Globus pallidus (tissue), 1 donor: ENCODE measurements at regions not wholly inside any gene's neighbourhood (a gene's known extent, or its start where the extent isn't known, plus 50 kb on each side); places are given as distances from the start of the nearest gene placed in this dataset.
"Not testable (repeated sequence)": the region's sequence is repeated elsewhere in the genome, so short reads cannot be mapped to it uniquely, and the experiment has no call there.

Experiments
- DNase-seq: peaks from one replicate; pipeline ENCODE4 v3.0.0-alpha.2; 2015; ENCODE audit warnings: low spot score

DNA sequence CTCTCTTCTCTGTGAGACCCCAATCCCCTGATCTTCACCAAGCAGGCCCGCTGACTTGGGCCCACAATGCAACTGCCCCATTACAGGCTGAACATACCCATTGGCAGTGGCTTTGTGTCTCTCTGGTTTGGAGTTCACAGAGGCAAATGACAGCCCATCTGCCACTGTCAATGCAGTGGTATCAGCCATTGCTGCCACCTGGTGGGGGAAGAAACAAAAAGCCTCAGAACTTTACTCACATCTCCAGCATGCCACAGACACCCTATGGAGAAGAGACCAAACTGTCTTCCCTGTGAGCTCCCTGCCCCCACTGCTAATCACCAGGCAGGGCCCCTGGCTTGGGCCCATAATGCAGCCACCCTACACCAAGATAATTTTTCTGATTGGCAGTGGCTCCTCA is 729.3 kb upstream of the ACTRT1 start:
- DNase-seq, result no peak

GRCh38 chrX:128780934-128781333 is 728.7 kb upstream of the ACTRT1 start:
- no peak for DNase-seq

GRCh38 chrX:128769495-128769894 is 717.3 kb upstream of the ACTRT1 start:
- no peak for DNase-seq

DNA sequence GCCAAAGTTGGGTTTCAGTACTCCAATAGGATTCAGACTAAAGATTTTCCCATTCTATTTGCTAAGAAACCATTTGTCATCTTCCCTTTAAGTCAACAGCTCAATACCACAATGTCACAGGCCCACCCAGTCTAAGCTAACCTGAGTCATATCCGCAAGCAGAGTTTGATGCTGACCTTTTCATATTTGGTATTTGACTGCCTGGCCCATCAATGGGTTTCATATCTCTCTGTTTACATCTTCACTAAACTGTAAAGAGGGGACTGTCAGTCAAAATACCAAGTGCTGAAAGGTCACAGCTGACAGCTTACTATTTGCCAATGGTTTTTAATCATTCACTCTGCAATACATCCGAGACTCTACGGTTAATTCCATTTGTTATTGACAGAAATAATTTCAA is 707.5 kb upstream of the ACTRT1 start:
- no peak for DNase-seq

- DNase-seq, result no peak
These were observed 707.0 kb upstream of the ACTRT1 start for GRCh38 chrX:128759177-128759576.

- no peak for DNase-seq
These were observed 701.9 kb upstream of the ACTRT1 start for GRCh38 chrX:128754130-128754529.

DNA sequence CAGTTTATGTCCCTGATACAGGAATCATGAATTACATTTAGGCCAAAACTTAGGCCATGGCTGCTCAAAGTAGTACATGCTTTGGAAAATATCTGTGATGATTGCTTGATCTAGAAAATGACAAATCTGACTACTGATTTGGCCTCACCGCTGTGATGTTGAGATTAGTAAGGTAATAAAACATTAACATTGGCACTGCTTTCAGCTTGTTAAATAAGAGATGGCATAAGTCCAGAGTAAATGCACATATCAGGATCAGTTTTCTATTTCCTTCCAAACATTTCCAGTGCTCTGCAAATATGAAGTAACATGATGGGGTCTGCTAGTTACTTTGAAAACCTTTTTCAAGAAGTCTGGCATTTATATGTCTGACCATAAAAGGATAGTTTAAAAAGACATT is 687.3 kb upstream of the ACTRT1 start:
- DNase-seq, result no peak

DNA sequence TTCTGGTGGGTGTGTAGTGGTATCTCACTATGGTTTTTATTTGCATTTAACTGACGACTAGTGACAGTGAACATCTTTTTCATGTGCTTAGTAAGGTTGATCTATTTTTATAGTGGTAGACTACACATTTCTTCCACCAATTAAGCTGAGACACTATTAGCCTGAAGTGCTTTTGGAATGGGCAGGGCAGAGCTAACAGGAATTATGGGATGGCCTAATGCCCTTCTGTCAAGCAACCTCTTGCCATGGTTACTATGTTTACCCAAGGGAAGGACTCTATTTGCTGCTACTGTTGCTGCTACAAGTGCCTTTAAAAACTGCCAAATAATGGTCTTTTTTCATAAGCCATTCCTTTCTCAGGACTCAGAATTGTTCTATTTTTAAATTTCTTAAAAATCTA is 676.7 kb upstream of the ACTRT1 start:
- no peak for DNase-seq

DNA sequence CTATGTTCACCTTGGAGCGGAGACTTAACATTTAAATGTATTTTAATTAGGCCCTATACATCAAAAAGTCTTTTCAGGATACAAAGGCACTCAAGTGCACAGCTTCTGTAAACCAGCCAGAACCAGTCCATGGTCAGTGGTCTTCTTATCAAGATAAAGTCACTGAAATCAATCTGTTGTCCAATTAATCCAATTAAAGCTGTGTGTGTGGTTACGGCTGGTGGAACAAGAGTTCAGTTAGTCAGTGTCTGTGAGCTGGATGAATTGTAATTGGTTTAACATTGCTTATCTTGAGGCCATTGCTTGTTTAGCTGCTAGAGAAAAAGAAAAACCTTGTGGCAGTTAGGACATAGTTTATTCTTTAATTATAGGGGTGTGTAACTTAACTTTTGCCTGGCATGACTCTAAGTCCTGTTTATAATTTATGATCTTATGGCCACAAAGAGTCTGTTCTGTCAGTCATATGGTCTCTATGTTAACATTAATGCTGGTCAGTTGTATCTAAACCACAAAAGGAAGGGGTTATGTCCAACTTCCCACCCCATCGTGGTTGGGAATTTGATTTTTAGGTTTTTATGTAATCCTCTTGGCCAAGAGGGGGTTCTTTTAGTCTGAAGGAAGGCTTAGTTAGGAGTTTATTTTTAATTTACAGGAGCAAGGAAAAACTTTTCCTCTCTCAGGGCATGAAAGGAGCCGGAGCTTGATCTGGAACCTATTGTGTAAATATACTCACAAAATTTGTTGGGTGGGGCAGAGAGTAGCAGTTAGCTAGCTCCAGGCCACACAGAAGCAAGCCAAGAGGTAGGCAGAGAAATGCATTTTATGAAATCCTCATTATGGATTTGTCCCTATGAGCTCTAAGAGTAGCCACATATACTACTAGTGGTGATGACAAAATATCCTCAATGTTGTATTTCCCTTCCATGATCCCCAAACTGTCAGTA is 665.7 kb upstream of the ACTRT1 start:
- DNase-seq, result no peak

- DNase-seq, result no peak
These were observed 662.2 kb upstream of the ACTRT1 start for GRCh38 chrX:128714425-128714824.

DNA sequence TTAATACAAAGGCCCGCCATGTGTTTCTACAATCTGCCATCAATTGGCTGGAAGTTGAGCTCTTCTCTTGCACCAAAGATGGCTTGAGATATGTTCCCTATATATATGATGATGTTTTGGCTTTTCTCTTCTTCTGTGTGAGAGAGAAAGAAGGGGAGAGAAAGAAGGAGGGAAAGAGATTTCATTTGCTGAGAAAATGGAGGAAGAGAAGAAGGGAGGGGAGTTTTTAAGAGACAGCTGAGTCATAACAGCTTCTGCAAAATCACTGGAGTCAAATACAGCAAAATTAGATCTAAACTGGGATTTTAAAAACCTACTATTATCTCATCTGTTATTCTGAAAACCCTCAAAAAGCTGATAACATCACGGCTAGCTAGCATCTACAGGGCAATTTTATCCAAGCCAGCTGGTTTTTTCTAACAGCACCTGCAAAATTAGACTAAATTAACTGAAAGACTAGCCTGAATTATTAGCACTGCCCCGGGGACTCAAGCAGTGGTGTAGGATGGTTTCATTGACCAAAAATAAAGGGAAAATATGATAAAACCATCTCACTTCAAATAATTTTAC is 647.6 kb upstream of the ACTRT1 start:
- DNase-seq, result no peak

GRCh38 chrX:128698573-128699181 is 646.5 kb upstream of the ACTRT1 start:
- no peak for DNase-seq

- DNase-seq, result no peak
These were observed 639.7 kb upstream of the ACTRT1 start for GRCh38 chrX:128691872-128692271.

DNA sequence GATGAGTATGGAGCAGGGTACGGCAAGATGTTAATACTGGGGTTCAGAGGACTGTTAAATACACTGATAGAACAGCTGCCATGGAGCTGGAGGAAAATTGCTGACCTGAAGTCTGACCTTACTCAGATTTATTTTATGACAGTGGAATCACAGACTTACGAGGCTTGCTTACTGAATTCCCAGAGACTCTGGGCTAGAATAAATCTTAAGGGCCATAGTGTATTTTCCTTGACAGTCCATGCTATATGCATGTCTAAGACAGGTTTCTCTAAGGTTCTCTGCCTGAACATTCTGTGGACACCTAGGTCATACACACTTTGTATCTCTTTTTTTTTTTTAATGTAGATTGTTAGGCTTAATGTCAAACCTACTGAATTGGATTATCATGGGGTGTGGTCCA is 633.2 kb upstream of the ACTRT1 start:
- DNase-seq, result no peak

- DNase-seq, result no peak
These were observed 624.4 kb upstream of the ACTRT1 start for GRCh38 chrX:128676651-128677050.

DNA sequence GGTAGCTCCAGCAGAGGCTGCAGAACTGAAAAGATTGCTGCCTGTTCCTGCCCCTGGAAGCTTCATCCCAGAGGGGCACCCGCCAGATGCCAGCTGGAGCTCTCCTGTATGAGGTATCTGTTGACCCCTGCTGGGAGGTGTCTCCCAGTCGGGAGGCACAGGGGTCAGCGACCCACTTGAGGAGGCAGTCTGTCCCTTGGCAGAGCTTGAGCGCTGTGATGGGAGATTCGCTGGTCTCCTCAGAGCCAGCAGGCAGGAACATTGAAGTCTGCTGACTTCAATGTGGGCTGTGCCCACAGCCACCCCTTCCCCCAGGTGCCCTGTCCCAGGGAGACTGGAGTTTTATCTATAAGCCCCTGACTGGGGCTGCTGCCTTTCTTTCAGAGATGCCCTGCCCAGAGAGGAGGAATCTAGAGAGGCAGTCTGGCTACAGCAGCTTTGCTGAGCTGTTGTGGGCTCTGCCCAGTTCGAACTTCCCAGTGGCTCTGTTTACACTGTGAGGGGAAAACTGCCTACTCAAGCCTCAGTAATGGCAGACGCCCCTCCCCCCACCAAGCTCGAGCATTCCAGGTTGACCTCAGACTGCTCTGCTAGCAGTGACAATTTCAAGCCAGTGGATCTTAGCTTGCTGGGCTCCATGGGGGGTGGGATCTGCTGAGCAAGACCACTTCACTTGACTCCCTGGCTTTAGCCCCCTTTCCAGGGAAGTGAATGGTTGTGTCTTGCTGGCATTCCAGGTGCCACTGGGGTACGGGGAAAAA is 622.3 kb upstream of the ACTRT1 start:
- DNase-seq, result not testable (repeated sequence)

GRCh38 chrX:128664211-128664610 is 612.0 kb upstream of the ACTRT1 start:
- no peak for DNase-seq

GRCh38 chrX:128653524-128654060 is 601.4 kb upstream of the ACTRT1 start:
- DNase-seq, result no peak

GRCh38 chrX:128650326-128650725 is 598.1 kb upstream of the ACTRT1 start:
- no peak for DNase-seq

DNA sequence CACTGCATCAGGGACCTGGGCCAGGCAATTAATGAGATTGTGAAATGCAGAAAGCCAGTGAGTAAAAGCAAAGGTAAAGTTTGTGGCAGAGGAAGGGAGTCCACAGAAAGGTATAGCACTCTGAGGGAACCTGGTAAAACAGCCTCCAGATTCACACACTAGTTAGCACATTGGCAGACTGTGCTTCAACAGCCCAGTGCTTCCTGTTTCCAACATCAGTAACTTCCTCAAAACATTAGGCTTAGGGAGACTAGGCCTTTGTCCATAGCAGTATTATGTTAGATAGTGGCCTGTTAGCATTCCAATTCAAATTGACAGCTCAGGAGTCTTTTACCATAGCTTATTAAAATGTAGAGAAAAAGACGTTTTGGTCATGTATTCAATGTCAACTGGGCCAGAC is 582.6 kb upstream of the ACTRT1 start:
- DNase-seq, result no peak

- DNase-seq, result no peak
These were observed 571.2 kb upstream of the ACTRT1 start for GRCh38 chrX:128623361-128623760.

DNA sequence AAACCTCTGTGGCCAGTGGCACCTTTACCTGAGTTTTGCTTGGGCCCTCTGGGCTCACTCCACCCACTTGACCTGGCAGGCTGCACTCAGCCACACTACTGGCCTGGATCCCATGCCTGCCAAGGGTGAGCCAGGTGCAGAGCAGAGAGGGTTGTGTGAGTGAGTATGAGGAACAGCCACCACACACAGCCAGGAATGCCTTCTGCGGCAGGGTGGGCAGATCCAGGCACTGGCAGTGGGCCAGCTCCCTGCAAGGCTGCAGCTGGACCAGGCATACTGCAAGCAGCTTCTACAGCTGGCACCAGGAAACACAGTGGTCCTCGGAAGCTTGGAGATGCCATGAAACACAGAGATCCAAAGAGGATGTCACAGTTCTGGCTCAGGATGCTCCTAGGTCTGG is 570.1 kb upstream of the ACTRT1 start:
- no peak for DNase-seq
